ENCODE measurements at regions not wholly inside any gene's neighbourhood (a gene's known extent, or its start where the extent isn't known, plus 50 kb on each side); places are given as distances from the start of the nearest gene placed in this dataset.

GRCh38 chr2:117308861-117309770, 505.4 kb upstream of the DDX18 start:
- TF ChIP-seq CTCF (IDR thresholded peaks at IDR 0.05; ENCODE audit: insufficient read depth, low read depth, low read length), result no peak
- no peak for DNase-seq (ENCODE audit: low read depth)
- POLR2A ChIA-PET, result no interaction called here
- CTCF ChIA-PET, result no interaction called here
- Histone ChIP-seq H3K4me3 (ENCODE audit: low read depth, low read length) (no peak overlapping the region), H3K36me3 (ENCODE audit: control insufficient read depth, insufficient read depth, low read length) (no peaks in the 10 kb centered on the region), H3K27me3 (ENCODE audit: control insufficient read depth, insufficient read depth, low read length) (no peaks in the 10 kb centered on the region)

GRCh38 chr2:117321816-117322215, 492.7 kb upstream of the DDX18 start:
- ChIA-PET CTCF (no interaction called here), POLR2A (no interaction called here)
- Histone ChIP-seq H3K4me3 (ENCODE audit: low read depth, low read length) (no peak overlapping the region), H3K27me3 (ENCODE audit: control insufficient read depth, insufficient read depth, low read length) (no peaks in the 10 kb centered on the region), H3K36me3 (ENCODE audit: control insufficient read depth, insufficient read depth, low read length) (no peaks in the 10 kb centered on the region)
- DNase-seq (ENCODE audit: low read depth), result no peak
- no peak for TF ChIP-seq CTCF (IDR thresholded peaks at IDR 0.05; ENCODE audit: insufficient read depth, low read depth, low read length)

GRCh38 chr2:117323331-117323730, 491.2 kb upstream of the DDX18 start:
- H3K27me3 ChIP-seq (ENCODE audit: control insufficient read depth, insufficient read depth, low read length), result no peaks in the 10 kb centered on the region
- TF ChIP-seq CTCF (IDR thresholded peaks at IDR 0.05; ENCODE audit: insufficient read depth, low read depth, low read length), result no peak
- no peak overlapping the region for H3K4me3 ChIP-seq (ENCODE audit: low read depth, low read length)
- ChIA-PET POLR2A (no interaction called here), CTCF (no interaction called here)
- no peaks in the 10 kb centered on the region for H3K36me3 ChIP-seq (ENCODE audit: control insufficient read depth, insufficient read depth, low read length)
- no peak for DNase-seq (ENCODE audit: low read depth)

- no peaks in the 10 kb centered on the region for H3K36me3 ChIP-seq (ENCODE audit: control insufficient read depth, insufficient read depth, low read length)
- POLR2A ChIA-PET, result no interaction called here
- DNase-seq (ENCODE audit: low read depth), result no peak
- TF ChIP-seq CTCF (IDR thresholded peaks at IDR 0.05; ENCODE audit: insufficient read depth, low read depth, low read length), result no peak
- no peak overlapping the region for H3K4me3 ChIP-seq (ENCODE audit: low read depth, low read length)
- H3K27me3 ChIP-seq (ENCODE audit: control insufficient read depth, insufficient read depth, low read length), result no peaks in the 10 kb centered on the region
- CTCF ChIA-PET, result no interaction called here
Measured at GRCh38 chr2:117330641-117331040, 483.9 kb upstream of the DDX18 start.

GRCh38 chr2:117335967-117336366, 478.5 kb upstream of the DDX18 start:
- DNase-seq (ENCODE audit: low read depth), result no peak
- TF ChIP-seq CTCF (IDR thresholded peaks at IDR 0.05; ENCODE audit: insufficient read depth, low read depth, low read length), result no peak
- Histone ChIP-seq H3K4me3 (ENCODE audit: low read depth, low read length) (no peak overlapping the region), H3K36me3 (ENCODE audit: control insufficient read depth, insufficient read depth, low read length) (no peaks in the 10 kb centered on the region), H3K27me3 (ENCODE audit: control insufficient read depth, insufficient read depth, low read length) (no peaks in the 10 kb centered on the region)
- ChIA-PET POLR2A (no interaction called here), CTCF (no interaction called here)

Data from BJ (cell line).